Parathyroid adenoma (tissue), 2 donors: ENCODE measurements at regions not wholly inside any gene's neighbourhood (a gene's known extent, or its start where the extent isn't known, plus 50 kb on each side); places are given as distances from the start of the nearest gene placed in this dataset.

Experiments used
- H2AFZ ChIP-seq: fragments of 300-600 bp; sonication (generic); one replicate; pipeline ENCODE4 v1.7.0; 2017; ENCODE audit warnings: antibody characterized with exemption, mild to moderate bottlenecking
- H3K27ac ChIP-seq: fragments of 300-600 bp; sonication (generic); one replicate; pipeline ENCODE4 v1.7.0; 2017
- H3K27me3 ChIP-seq: fragments of 300-600 bp; sonication (generic); one replicate; pipeline ENCODE4 v1.7.0; 2017; ENCODE audit warnings: low read length; ENCODE audit not compliant: control insufficient read depth, insufficient read depth
- H3K36me3 ChIP-seq: fragments of 300-600 bp; sonication (generic); one replicate; pipeline ENCODE4 v1.7.0; 2017; ENCODE audit warnings: low read length; ENCODE audit not compliant: control insufficient read depth, insufficient read depth
- H3K4me1 ChIP-seq: fragments of 300-600 bp; sonication (generic); one replicate; pipeline ENCODE4 v1.7.0; 2017; ENCODE audit warnings: control low read depth
- H3K4me2 ChIP-seq: fragments of 300-600 bp; sonication (generic); one replicate; pipeline ENCODE4 v1.7.0; 2017; ENCODE audit warnings: low read length
- H3K4me3 ChIP-seq: fragments of 300-600 bp; sonication (generic); one replicate; pipeline ENCODE4 v1.7.0; 2017; ENCODE audit warnings: low read depth, low read length
- H3K79me2 ChIP-seq: fragments of 300-600 bp; sonication (generic); one replicate; pipeline ENCODE4 v1.7.0; 2017; ENCODE audit warnings: control low read depth
- H3K9ac ChIP-seq: fragments of 300-600 bp; sonication (generic); one replicate; pipeline ENCODE4 v1.7.0; 2017; ENCODE audit warnings: mild to moderate bottlenecking
- H3K9me3 ChIP-seq: fragments of 300-600 bp; sonication (generic); one replicate; pipeline ENCODE4 v1.7.0; 2017; ENCODE audit warnings: low read length; ENCODE audit not compliant: control insufficient read depth
- TF ChIP-seq, protein P1 (sequence below): fragments of 300-600 bp; sonication (generic); IDR thresholded peaks from one replicate; pipeline ENCODE4 v1.7.0; 2017; ENCODE audit warnings: antibody characterized with exemption, mild to moderate bottlenecking
- donor health status: primary hyperparathyroidism.

GRCh38 chr4:189514209-189514608 is 426.5 kb upstream of the FRG1 start:
- no peaks in the 10 kb centered on the region for H3K79me2 ChIP-seq
- no peaks in the 10 kb centered on the region for H3K9me3 ChIP-seq
- H2AFZ ChIP-seq, result no peak overlapping the region
- no peaks in the 10 kb centered on the region for H3K27me3 ChIP-seq
- no peak overlapping the region for H3K4me2 ChIP-seq
- H3K9ac ChIP-seq, result no peak overlapping the region
- H3K36me3 ChIP-seq, result no peaks in the 10 kb centered on the region
- TF ChIP-seq, protein P1, sequence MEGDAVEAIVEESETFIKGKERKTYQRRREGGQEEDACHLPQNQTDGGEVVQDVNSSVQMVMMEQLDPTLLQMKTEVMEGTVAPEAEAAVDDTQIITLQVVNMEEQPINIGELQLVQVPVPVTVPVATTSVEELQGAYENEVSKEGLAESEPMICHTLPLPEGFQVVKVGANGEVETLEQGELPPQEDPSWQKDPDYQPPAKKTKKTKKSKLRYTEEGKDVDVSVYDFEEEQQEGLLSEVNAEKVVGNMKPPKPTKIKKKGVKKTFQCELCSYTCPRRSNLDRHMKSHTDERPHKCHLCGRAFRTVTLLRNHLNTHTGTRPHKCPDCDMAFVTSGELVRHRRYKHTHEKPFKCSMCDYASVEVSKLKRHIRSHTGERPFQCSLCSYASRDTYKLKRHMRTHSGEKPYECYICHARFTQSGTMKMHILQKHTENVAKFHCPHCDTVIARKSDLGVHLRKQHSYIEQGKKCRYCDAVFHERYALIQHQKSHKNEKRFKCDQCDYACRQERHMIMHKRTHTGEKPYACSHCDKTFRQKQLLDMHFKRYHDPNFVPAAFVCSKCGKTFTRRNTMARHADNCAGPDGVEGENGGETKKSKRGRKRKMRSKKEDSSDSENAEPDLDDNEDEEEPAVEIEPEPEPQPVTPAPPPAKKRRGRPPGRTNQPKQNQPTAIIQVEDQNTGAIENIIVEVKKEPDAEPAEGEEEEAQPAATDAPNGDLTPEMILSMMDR, result no peak
- no peak overlapping the region for H3K4me3 ChIP-seq
- no peak overlapping the region for H3K27ac ChIP-seq
- peaks cover 3% of the 10 kb centered on the region for H3K4me1 ChIP-seq

DNA sequence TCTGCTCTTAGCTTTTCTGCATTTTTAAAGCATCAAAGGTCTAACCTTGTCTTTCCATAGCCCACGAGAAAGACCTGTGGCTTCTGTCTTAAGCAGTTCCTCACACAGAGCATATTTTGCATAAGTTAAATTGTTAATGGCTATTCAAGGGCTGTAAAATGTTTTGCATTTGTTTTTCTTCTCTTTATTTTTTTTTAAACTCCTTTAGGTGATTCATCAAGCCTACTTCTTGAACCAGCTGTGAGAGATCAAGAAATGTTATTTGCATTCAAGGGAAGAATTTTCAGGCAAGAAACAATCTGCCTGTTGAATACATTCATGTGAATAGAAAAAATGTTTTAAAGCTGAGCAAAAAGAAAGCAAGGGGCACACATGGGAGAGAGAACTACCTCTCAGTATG is 423.8 kb upstream of the FRG1 start:
- H3K27ac ChIP-seq, result no peak overlapping the region
- no peaks in the 10 kb centered on the region for H3K27me3 ChIP-seq
- H2AFZ ChIP-seq, result no peak overlapping the region
- TF ChIP-seq, protein P1, result no peak
- H3K9me3 ChIP-seq, result no peaks in the 10 kb centered on the region
- no peaks in the 10 kb centered on the region for H3K36me3 ChIP-seq
- no peak overlapping the region for H3K4me3 ChIP-seq
- no peaks in the 10 kb centered on the region for H3K79me2 ChIP-seq
- no peak overlapping the region for H3K4me2 ChIP-seq
- no peak overlapping the region for H3K9ac ChIP-seq
- H3K4me1 ChIP-seq, result peaks cover 3% of the 10 kb centered on the region

DNA sequence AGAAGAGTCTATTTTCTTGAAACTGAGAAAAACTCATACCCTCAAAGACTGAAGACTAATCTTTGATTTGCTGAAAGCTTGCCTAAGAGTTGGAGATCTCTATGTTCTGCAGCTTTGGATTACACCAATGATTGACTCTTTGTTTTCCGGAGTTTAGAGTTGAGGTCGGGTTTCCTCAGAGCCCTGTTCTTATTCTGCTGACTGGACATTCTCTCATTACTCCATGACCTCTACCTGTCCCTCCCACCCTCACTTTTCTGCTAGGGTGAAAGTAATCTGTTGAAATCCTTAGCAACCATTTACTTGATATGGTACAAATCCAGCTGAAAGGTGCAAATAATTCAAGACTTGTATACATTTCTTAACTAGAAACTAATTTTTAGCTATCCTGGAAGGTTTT is 421.5 kb upstream of the FRG1 start:
- no peak overlapping the region for H3K27ac ChIP-seq
- no peak overlapping the region for H3K4me2 ChIP-seq
- no peaks in the 10 kb centered on the region for H3K4me1 ChIP-seq
- H3K79me2 ChIP-seq, result no peaks in the 10 kb centered on the region
- TF ChIP-seq, protein P1, result no peak
- no peaks in the 10 kb centered on the region for H3K36me3 ChIP-seq
- no peak overlapping the region for H3K9ac ChIP-seq
- no peaks in the 10 kb centered on the region for H3K27me3 ChIP-seq
- H2AFZ ChIP-seq, result no peak overlapping the region
- no peaks in the 10 kb centered on the region for H3K9me3 ChIP-seq
- no peak overlapping the region for H3K4me3 ChIP-seq

- Histone ChIP-seq H3K27me3 (no peaks in the 10 kb centered on the region), H3K4me2 (no peak overlapping the region), H3K4me3 (no peak overlapping the region), H3K79me2 (no peaks in the 10 kb centered on the region), H3K27ac (no peak overlapping the region), H3K36me3 (no peaks in the 10 kb centered on the region), H3K9ac (no peak overlapping the region), H3K4me1 (no peaks in the 10 kb centered on the region), H3K9me3 (no peaks in the 10 kb centered on the region), H2AFZ (no peak overlapping the region)
- TF ChIP-seq, protein P1, result no peak
Observed at GRCh38 chr4:189525304-189525703, 415.4 kb upstream of the FRG1 start.

DNA sequence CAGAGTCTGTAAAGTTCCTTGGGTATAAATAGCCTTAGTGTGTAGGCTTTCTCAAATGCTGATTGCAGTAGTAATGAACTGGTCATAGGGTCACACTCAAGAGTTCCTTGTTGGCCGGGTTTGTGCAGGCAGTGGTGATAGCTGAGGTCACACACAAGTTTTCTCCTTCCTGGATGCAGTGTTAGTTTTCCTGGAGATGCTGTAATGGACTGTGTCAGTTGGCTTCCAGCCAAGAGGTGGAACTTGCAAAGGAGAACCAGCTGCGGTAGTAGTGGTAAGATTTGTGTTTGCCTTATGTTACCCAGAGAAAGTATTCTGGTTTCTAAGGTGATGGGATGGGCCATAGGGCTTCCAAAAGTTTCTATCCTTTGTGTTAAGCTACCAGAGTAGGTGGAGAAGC is 409.8 kb upstream of the FRG1 start:
- TF ChIP-seq, protein P1, result no peak
- Histone ChIP-seq H3K9ac (no peak overlapping the region), H3K9me3 (no peaks in the 10 kb centered on the region)

More for the DNA sequence above, 409.8 kb upstream of the FRG1 start:
- no peaks in the 10 kb centered on the region for H3K36me3 ChIP-seq
- no peaks in the 10 kb centered on the region for H3K79me2 ChIP-seq
- no peaks in the 10 kb centered on the region for H3K4me1 ChIP-seq
- no peak overlapping the region for H3K27ac ChIP-seq
- H3K27me3 ChIP-seq, result no peaks in the 10 kb centered on the region
- no peak overlapping the region for H3K4me2 ChIP-seq
- no peak overlapping the region for H2AFZ ChIP-seq
- no peak overlapping the region for H3K4me3 ChIP-seq
